Central memory CD8-positive, alpha-beta T cell (primary cell): ENCODE measurements at regions not wholly inside any gene's neighbourhood (a gene's known extent, or its start where the extent isn't known, plus 50 kb on each side); places are given as distances from the start of the nearest gene placed in this dataset.
"Not testable (repeated sequence)": the region's sequence is repeated elsewhere in the genome, so short reads cannot be mapped to it uniquely, and the experiment has no call there.

Experiments used
- ATAC-seq: fragments of 150-1000 bp; cut with Tn5 transposase; replicated peaks from 2 replicates; pipeline ENCODE4 v1.10.0; 2022; ENCODE audit warnings: mild to moderate bottlenecking, moderate FRiP score, moderate number of reproducible peaks; ENCODE audit not compliant: poor library complexity, severe bottlenecking; ENCODE audit errors: extremely low read depth
- DNase-seq, 2 donors: peaks; one replicate each; pipeline ENCODE4 v3.0.0; 2021; ENCODE audit warnings: low spot score in 2 of 2
- H3K27ac Mint-ChIP-seq: one replicate; pipeline ENCODE4 v1.8.0; 2022; ENCODE audit warnings: low read depth, mild to moderate bottlenecking, moderate library complexity, mixed read lengths
- H3K27me3 Mint-ChIP-seq: one replicate; pipeline ENCODE4 v1.8.0; 2022; ENCODE audit warnings: mixed read lengths
- H3K36me3 Mint-ChIP-seq: one replicate; pipeline ENCODE4 v1.8.0; 2022; ENCODE audit warnings: mild to moderate bottlenecking, moderate library complexity, mixed read lengths; ENCODE audit not compliant: insufficient read depth
- H3K4me1 Mint-ChIP-seq: one replicate; pipeline ENCODE4 v1.8.0; 2022; ENCODE audit warnings: mixed read lengths
- H3K4me3 Mint-ChIP-seq: one replicate; pipeline ENCODE4 v1.8.0; 2022; ENCODE audit warnings: mild to moderate bottlenecking, moderate library complexity, mixed read lengths
- H3K9me3 Mint-ChIP-seq: one replicate; pipeline ENCODE4 v1.8.0; 2022; ENCODE audit warnings: mixed read lengths

GRCh38 chr5:68074048-68074632 is 141.4 kb upstream of the PIK3R1 start:
- H3K27ac Mint-ChIP-seq, result no peak overlapping the region
- DNase-seq (no peak), ATAC-seq (no peak)
- H3K4me1 Mint-ChIP-seq, result peaks cover 6% of the 10 kb centered on the region
- peaks cover 7% of the 10 kb centered on the region for H3K27me3 Mint-ChIP-seq
- no peak overlapping the region for H3K4me3 Mint-ChIP-seq
- H3K9me3 Mint-ChIP-seq, result peaks cover 5% of the 10 kb centered on the region
- no peaks in the 10 kb centered on the region for H3K36me3 Mint-ChIP-seq

GRCh38 chr5:68071736-68072135 is 143.8 kb upstream of the PIK3R1 start:
- no peak for ATAC-seq
- no peak for DNase-seq
- no peak overlapping the region for H3K27ac Mint-ChIP-seq
- peaks cover 5% of the 10 kb centered on the region for H3K9me3 Mint-ChIP-seq
- no peak overlapping the region for H3K4me3 Mint-ChIP-seq
- H3K27me3 Mint-ChIP-seq, result peaks cover 7% of the 10 kb centered on the region
- H3K4me1 Mint-ChIP-seq, result peaks cover 6% of the 10 kb centered on the region
- H3K36me3 Mint-ChIP-seq, result no peaks in the 10 kb centered on the region

GRCh38 chr5:68071282-68071632 is 144.3 kb upstream of the PIK3R1 start:
- no peak overlapping the region for H3K4me3 Mint-ChIP-seq
- DNase-seq (no peak), ATAC-seq (no peak)
- peaks cover 6% of the 10 kb centered on the region for H3K4me1 Mint-ChIP-seq
- no peaks in the 10 kb centered on the region for H3K36me3 Mint-ChIP-seq
- H3K27me3 Mint-ChIP-seq, result peaks cover 7% of the 10 kb centered on the region
- no peak overlapping the region for H3K27ac Mint-ChIP-seq
- H3K9me3 Mint-ChIP-seq, result peaks cover 6% of the 10 kb centered on the region

- Mint-ChIP-seq H3K27me3 (peaks cover 7% of the 10 kb centered on the region), H3K36me3 (no peaks in the 10 kb centered on the region), H3K4me3 (no peak overlapping the region), H3K4me1 (peaks cover 6% of the 10 kb centered on the region), H3K27ac (no peak overlapping the region), H3K9me3 (peaks cover 10% of the 10 kb centered on the region)
- ATAC-seq, result no peak
- DNase-seq, result no peak
These were observed 144.8 kb upstream of the PIK3R1 start for GRCh38 chr5:68070591-68071281.

GRCh38 chr5:68067976-68068603 is 147.5 kb upstream of the PIK3R1 start:
- Mint-ChIP-seq H3K4me3 (no peak overlapping the region), H3K36me3 (no peaks in the 10 kb centered on the region), H3K27ac (no peak overlapping the region), H3K4me1 (peaks cover 6% of the 10 kb centered on the region), H3K27me3 (peaks cover 7% of the 10 kb centered on the region), H3K9me3 (peaks cover 10% of the 10 kb centered on the region)
- DNase-seq, result no peak
- ATAC-seq, result no peak

- H3K9me3 Mint-ChIP-seq, result peaks cover 15% of the 10 kb centered on the region
- H3K27me3 Mint-ChIP-seq, result peaks cover 9% of the 10 kb centered on the region
- ATAC-seq, result no peak
- no peaks in the 10 kb centered on the region for H3K36me3 Mint-ChIP-seq
- no peak overlapping the region for H3K4me3 Mint-ChIP-seq
- no peak for DNase-seq
- H3K27ac Mint-ChIP-seq, result no peak overlapping the region
- H3K4me1 Mint-ChIP-seq, result peaks cover 6% of the 10 kb centered on the region
These were observed 148.3 kb upstream of the PIK3R1 start for GRCh38 chr5:68067291-68067690.

GRCh38 chr5:68066277-68066955 is 149.1 kb upstream of the PIK3R1 start:
- DNase-seq (no peak), ATAC-seq (no peak)
- no peaks in the 10 kb centered on the region for H3K36me3 Mint-ChIP-seq
- H3K27me3 Mint-ChIP-seq, result peaks cover 12% of the 10 kb centered on the region
- peaks cover 10% of the 10 kb centered on the region for H3K9me3 Mint-ChIP-seq
- H3K4me1 Mint-ChIP-seq, result peaks cover under 1% of the 10 kb centered on the region
- H3K27ac Mint-ChIP-seq, result no peak overlapping the region
- H3K4me3 Mint-ChIP-seq, result no peak overlapping the region

GRCh38 chr5:68065321-68065720 is 150.2 kb upstream of the PIK3R1 start:
- not testable (repeated sequence) for DNase-seq, H3K27ac Mint-ChIP-seq, ATAC-seq, H3K36me3 Mint-ChIP-seq, H3K4me3 Mint-ChIP-seq, H3K4me1 Mint-ChIP-seq
- Mint-ChIP-seq H3K27me3 (peaks cover 22% of the 10 kb centered on the region), H3K9me3 (peaks cover 15% of the 10 kb centered on the region)

- no peak for ATAC-seq
- Mint-ChIP-seq H3K4me3 (no peak overlapping the region), H3K9me3 (peaks cover 10% of the 10 kb centered on the region), H3K36me3 (no peaks in the 10 kb centered on the region), H3K27ac (no peak overlapping the region), H3K27me3 (peaks cover 30% of the 10 kb centered on the region), H3K4me1 (no peaks in the 10 kb centered on the region)
- DNase-seq, result no peak
These were observed 155.2 kb upstream of the PIK3R1 start for GRCh38 chr5:68060382-68060781.

GRCh38 chr5:68057191-68057590 is 158.4 kb upstream of the PIK3R1 start:
- H3K4me3 Mint-ChIP-seq, result no peak overlapping the region
- no peaks in the 10 kb centered on the region for H3K4me1 Mint-ChIP-seq
- ATAC-seq, result no peak
- H3K27me3 Mint-ChIP-seq, result peaks cover 35% of the 10 kb centered on the region
- H3K27ac Mint-ChIP-seq, result no peak overlapping the region
- H3K36me3 Mint-ChIP-seq, result no peaks in the 10 kb centered on the region
- no peak for DNase-seq
- H3K9me3 Mint-ChIP-seq, result peaks cover 5% of the 10 kb centered on the region

- ATAC-seq (no peak), DNase-seq (no peak)
- Mint-ChIP-seq H3K27me3 (peaks cover 31% of the 10 kb centered on the region), H3K9me3 (no peaks in the 10 kb centered on the region), H3K4me3 (no peak overlapping the region), H3K27ac (no peak overlapping the region), H3K4me1 (no peaks in the 10 kb centered on the region), H3K36me3 (no peaks in the 10 kb centered on the region)
These were observed 159.9 kb upstream of the PIK3R1 start for GRCh38 chr5:68055686-68056085.

GRCh38 chr5:68054638-68055037 is 160.9 kb upstream of the PIK3R1 start:
- Mint-ChIP-seq H3K27me3 (peaks cover 20% of the 10 kb centered on the region), H3K4me3 (no peak overlapping the region), H3K36me3 (no peaks in the 10 kb centered on the region), H3K9me3 (no peaks in the 10 kb centered on the region), H3K4me1 (no peaks in the 10 kb centered on the region), H3K27ac (no peak overlapping the region)
- ATAC-seq (no peak), DNase-seq (no peak)

GRCh38 chr5:68053202-68053601 is 162.4 kb upstream of the PIK3R1 start:
- no peak overlapping the region for H3K4me3 Mint-ChIP-seq
- no peaks in the 10 kb centered on the region for H3K36me3 Mint-ChIP-seq
- ATAC-seq (no peak), DNase-seq (no peak)
- H3K27me3 Mint-ChIP-seq, result peaks cover 29% of the 10 kb centered on the region
- no peaks in the 10 kb centered on the region for H3K9me3 Mint-ChIP-seq
- H3K27ac Mint-ChIP-seq, result no peak overlapping the region
- no peaks in the 10 kb centered on the region for H3K4me1 Mint-ChIP-seq
